ENCODE measurements at regions not wholly inside any gene's neighbourhood (a gene's known extent, or its start where the extent isn't known, plus 50 kb on each side); places are given as distances from the start of the nearest gene placed in this dataset.

DNA sequence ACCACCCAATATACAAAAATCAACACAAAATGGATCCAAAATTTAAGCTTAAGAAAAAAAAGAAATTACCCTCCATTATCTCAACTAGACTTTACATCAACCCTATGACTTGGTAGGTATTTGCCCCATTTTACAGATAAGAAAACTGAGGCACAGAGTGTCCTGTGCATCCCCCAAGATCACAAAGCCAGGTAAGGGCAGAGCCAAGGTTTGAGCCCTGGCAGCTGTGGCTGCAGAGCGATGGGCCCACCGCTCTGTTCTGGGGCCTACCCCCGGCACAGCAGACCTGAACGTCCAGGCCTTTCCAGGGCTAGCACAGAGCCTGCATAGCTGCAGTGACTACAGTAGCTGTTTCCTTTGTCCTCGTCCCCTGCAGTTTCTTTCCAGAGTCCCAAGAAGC, 417.6 kb downstream of the SOX9 start:
- no peak for TF ChIP-seq CTCF (IDR thresholded peaks at IDR 0.05)
- no peak for TF ChIP-seq POLR2A (IDR thresholded peaks at IDR 0.05)

All from thyroid gland (tissue), 4 donors.